Activated T-cell treated with anti-CD3 and anti-CD28 coated beads, Interleukin-2, amount 50 U/mL, for 72 hours (primary cell): ENCODE measurements at regions not wholly inside any gene's neighbourhood (a gene's known extent, or its start where the extent isn't known, plus 50 kb on each side); places are given as distances from the start of the nearest gene placed in this dataset.

Experiments
- ATAC-seq, 2 donors: fragments of 150-1000 bp; cut with Tn5 transposase; replicated peaks in 1 of 2; 2 replicates each; pipeline ENCODE4 v1.10.0; 2021; ENCODE audit warnings: moderate library complexity in 2 of 2, mild to moderate bottlenecking in 1 of 2
- DNase-seq, 2 donors: peaks; one replicate each; pipeline ENCODE4 v3.0.0; 2021 to 2022; ENCODE audit warnings: mixed read lengths in 1 of 2
- H3K27ac Mint-ChIP-seq: one replicate; pipeline ENCODE4 v1.8.0; 2022; ENCODE audit warnings: mild to moderate bottlenecking, moderate library complexity, mixed read lengths
- H3K27me3 Mint-ChIP-seq: one replicate; pipeline ENCODE4 v1.8.0; 2022; ENCODE audit warnings: low read depth, mixed read lengths
- H3K36me3 Mint-ChIP-seq, 2 donors: one replicate each; pipeline ENCODE4 v1.8.0; 2022; ENCODE audit warnings: mixed read lengths in 2 of 2, mild to moderate bottlenecking in 1 of 2; ENCODE audit not compliant: insufficient read depth in 2 of 2
- H3K4me1 Mint-ChIP-seq: one replicate; pipeline ENCODE4 v1.8.0; 2022; ENCODE audit warnings: low read depth, mixed read lengths
- H3K4me3 Mint-ChIP-seq, 2 donors: one replicate each; pipeline ENCODE4 v1.8.0; 2022; ENCODE audit warnings: mild to moderate bottlenecking in 2 of 2, mixed read lengths in 2 of 2, moderate library complexity in 2 of 2
- H3K9me3 Mint-ChIP-seq, 2 donors: one replicate each; pipeline ENCODE4 v1.8.0; 2022; ENCODE audit warnings: mixed read lengths in 2 of 2

- peaks cover 0 to 3% of the 10 kb centered on the region in 2 donors for H3K9me3 Mint-ChIP-seq
- ATAC-seq (no peak), DNase-seq (no peak)
- peaks cover 5% of the 10 kb centered on the region for H3K4me1 Mint-ChIP-seq
- no peak overlapping the region for H3K4me3 Mint-ChIP-seq
- no peak overlapping the region for H3K27ac Mint-ChIP-seq
- no peaks in the 10 kb centered on the region for H3K27me3 Mint-ChIP-seq
- H3K36me3 Mint-ChIP-seq: no peaks in the 10 kb centered on the region
Observed at GRCh38 chr2:9123069-9123468, 83.5 kb upstream of the ASAP2 start.

- ATAC-seq (peak in 1 of 2 donors; percentile 54), DNase-seq (no peak)
- peaks cover 5% of the 10 kb centered on the region for H3K4me1 Mint-ChIP-seq
- H3K4me3 Mint-ChIP-seq: no peak overlapping the region
- no peaks in the 10 kb centered on the region for H3K27me3 Mint-ChIP-seq
- H3K27ac Mint-ChIP-seq: no peak overlapping the region
- H3K9me3 Mint-ChIP-seq: peaks cover 0 to 4% of the 10 kb centered on the region in 2 donors
- no peaks in the 10 kb centered on the region for H3K36me3 Mint-ChIP-seq
Observed at GRCh38 chr2:9122367-9122766, 84.2 kb upstream of the ASAP2 start.

- ATAC-seq (no peak), DNase-seq (no peak)
- Mint-ChIP-seq H3K4me1 (peaks cover 5% of the 10 kb centered on the region), H3K27ac (no peak overlapping the region), H3K9me3 (peaks cover 0 to 2% of the 10 kb centered on the region in 2 donors), H3K36me3 (no peaks in the 10 kb centered on the region), H3K4me3 (no peak overlapping the region), H3K27me3 (no peaks in the 10 kb centered on the region)
Observed at GRCh38 chr2:9118383-9118960, 88.1 kb upstream of the ASAP2 start.

DNA sequence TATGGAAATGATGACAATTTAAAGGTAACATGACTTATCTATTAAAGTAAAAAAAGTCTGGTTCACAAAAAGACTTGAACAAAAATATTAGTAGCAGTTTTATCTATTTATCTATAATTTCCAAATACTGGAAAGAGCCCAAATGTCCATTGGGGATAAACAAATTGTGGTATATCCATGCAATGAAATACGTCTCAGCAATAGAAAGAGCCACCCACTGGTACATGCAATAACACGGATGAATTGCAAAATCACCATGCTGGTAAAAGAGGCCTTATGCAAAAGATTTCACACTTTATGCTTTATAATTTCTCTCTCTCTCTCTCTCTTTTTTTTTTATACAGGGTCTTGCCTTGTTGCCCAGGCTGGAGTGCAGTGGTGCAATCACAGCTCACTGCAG lies 91.4 kb upstream of the ASAP2 start:
- no peak overlapping the region for H3K27ac Mint-ChIP-seq
- no peaks in the 10 kb centered on the region for H3K36me3 Mint-ChIP-seq
- H3K4me1 Mint-ChIP-seq: no peaks in the 10 kb centered on the region
- ATAC-seq (no peak), DNase-seq (no peak)
- peaks cover 0 to 2% of the 10 kb centered on the region in 2 donors for H3K9me3 Mint-ChIP-seq
- peaks cover 5% of the 10 kb centered on the region for H3K27me3 Mint-ChIP-seq
- H3K4me3 Mint-ChIP-seq: no peak overlapping the region

DNA sequence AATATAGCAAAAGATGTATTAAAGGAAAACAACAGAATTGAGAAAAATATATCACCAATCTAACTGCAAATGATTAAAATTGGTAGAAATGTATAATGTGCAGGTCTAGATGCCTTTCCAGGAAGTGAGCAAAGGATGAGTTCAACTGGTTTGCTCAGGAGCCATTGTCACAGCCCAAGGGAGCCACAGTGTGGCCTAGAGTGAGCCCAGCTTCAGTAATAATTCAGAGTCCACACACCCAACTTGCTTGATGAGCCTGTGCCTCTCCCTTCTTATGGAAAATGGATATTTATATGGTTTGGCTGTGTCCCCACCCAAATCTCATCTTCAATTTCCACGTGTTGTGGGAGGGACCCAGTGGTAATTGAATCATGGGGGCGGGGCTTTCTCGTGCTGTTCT lies 92.2 kb upstream of the ASAP2 start:
- Mint-ChIP-seq H3K4me1 (no peaks in the 10 kb centered on the region), H3K4me3 (no peak overlapping the region), H3K36me3 (no peaks in the 10 kb centered on the region), H3K27me3 (peaks cover 5% of the 10 kb centered on the region), H3K27ac (no peak overlapping the region), H3K9me3 (peaks cover 0 to 2% of the 10 kb centered on the region in 2 donors)
- ATAC-seq: no peak
- DNase-seq: no peak

GRCh38 chr2:9113916-9114315 lies 92.7 kb upstream of the ASAP2 start:
- Mint-ChIP-seq H3K9me3 (peaks cover 0 to 2% of the 10 kb centered on the region in 2 donors), H3K27ac (no peak overlapping the region), H3K4me1 (no peaks in the 10 kb centered on the region), H3K27me3 (peaks cover 5% of the 10 kb centered on the region), H3K36me3 (no peaks in the 10 kb centered on the region), H3K4me3 (no peak overlapping the region)
- DNase-seq (no peak), ATAC-seq (no peak)

- Mint-ChIP-seq H3K27me3 (peaks cover 5% of the 10 kb centered on the region), H3K4me1 (no peaks in the 10 kb centered on the region), H3K36me3 (no peaks in the 10 kb centered on the region), H3K27ac (no peak overlapping the region), H3K9me3 (peaks cover 0 to 2% of the 10 kb centered on the region in 2 donors), H3K4me3 (no peak overlapping the region)
- DNase-seq (no peak), ATAC-seq (no peak)
Observed at GRCh38 chr2:9113262-9113661, 93.3 kb upstream of the ASAP2 start.

DNA sequence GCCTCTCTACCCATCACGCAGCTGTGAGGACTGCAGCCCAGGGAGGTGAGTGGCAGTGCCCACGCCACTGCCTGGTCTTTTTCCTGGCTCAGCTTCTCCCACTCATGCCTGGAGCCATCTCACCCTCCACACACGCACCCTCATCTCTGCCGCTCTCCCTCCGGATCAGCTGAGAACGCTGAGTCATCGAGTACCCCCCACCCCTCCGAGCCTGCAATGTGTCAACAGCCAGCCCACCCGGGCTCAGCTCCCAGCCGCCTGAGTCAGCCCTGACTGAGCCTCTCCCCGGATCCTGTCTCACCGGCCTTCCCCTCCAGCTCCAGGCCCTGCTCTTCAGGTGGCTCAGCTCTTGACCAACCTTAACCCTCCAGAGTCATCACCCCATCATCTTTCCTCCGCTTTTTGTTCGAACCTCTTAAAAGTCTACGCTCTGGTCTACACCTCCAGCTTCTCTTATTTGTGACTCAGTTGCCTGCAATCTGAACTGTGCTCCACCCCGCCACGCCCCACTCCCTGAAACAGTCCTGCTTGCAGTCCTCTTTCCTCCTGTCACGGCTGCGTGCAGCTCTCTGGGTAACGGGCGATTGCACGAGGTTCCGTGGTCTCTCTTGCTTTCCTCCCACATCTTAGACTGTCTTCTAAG lies 94.4 kb upstream of the ASAP2 start:
- no peak for DNase-seq
- ATAC-seq: no peak
- no peaks in the 10 kb centered on the region for H3K36me3 Mint-ChIP-seq

GRCh38 chr2:9110893-9111569 lies 95.6 kb upstream of the ASAP2 start:
- no peaks in the 10 kb centered on the region for H3K9me3 Mint-ChIP-seq

More for the DNA sequence above, 94.4 kb upstream of the ASAP2 start:
- H3K4me3 Mint-ChIP-seq: no peak overlapping the region
- H3K4me1 Mint-ChIP-seq: no peaks in the 10 kb centered on the region
- H3K9me3 Mint-ChIP-seq: no peaks in the 10 kb centered on the region
- H3K27me3 Mint-ChIP-seq: peaks cover 5% of the 10 kb centered on the region
- no peak overlapping the region for H3K27ac Mint-ChIP-seq

GRCh38 chr2:9110346-9110884 lies 96.2 kb upstream of the ASAP2 start:
- Mint-ChIP-seq H3K36me3 (no peaks in the 10 kb centered on the region), H3K9me3 (no peaks in the 10 kb centered on the region), H3K27ac (no peak overlapping the region), H3K27me3 (peaks cover 5% of the 10 kb centered on the region), H3K4me3 (no peak overlapping the region), H3K4me1 (no peaks in the 10 kb centered on the region)
- DNase-seq (no peak), ATAC-seq (no peak)

More at GRCh38 chr2:9110893-9111569, 95.6 kb upstream of the ASAP2 start:
- no peak overlapping the region for H3K27ac Mint-ChIP-seq
- H3K27me3 Mint-ChIP-seq: peaks cover 5% of the 10 kb centered on the region
- no peaks in the 10 kb centered on the region for H3K4me1 Mint-ChIP-seq
- no peak for DNase-seq
- no peaks in the 10 kb centered on the region for H3K36me3 Mint-ChIP-seq
- no peak for ATAC-seq
- H3K4me3 Mint-ChIP-seq: no peak overlapping the region

- H3K36me3 Mint-ChIP-seq: no peaks in the 10 kb centered on the region
- H3K27ac Mint-ChIP-seq: no peak overlapping the region
- H3K9me3 Mint-ChIP-seq: no peaks in the 10 kb centered on the region
- no peak overlapping the region for H3K4me3 Mint-ChIP-seq
- peaks cover 5% of the 10 kb centered on the region for H3K27me3 Mint-ChIP-seq
- no peaks in the 10 kb centered on the region for H3K4me1 Mint-ChIP-seq
- no peak for ATAC-seq
- DNase-seq: no peak
Observed at GRCh38 chr2:9109871-9110270, 96.7 kb upstream of the ASAP2 start.

DNA sequence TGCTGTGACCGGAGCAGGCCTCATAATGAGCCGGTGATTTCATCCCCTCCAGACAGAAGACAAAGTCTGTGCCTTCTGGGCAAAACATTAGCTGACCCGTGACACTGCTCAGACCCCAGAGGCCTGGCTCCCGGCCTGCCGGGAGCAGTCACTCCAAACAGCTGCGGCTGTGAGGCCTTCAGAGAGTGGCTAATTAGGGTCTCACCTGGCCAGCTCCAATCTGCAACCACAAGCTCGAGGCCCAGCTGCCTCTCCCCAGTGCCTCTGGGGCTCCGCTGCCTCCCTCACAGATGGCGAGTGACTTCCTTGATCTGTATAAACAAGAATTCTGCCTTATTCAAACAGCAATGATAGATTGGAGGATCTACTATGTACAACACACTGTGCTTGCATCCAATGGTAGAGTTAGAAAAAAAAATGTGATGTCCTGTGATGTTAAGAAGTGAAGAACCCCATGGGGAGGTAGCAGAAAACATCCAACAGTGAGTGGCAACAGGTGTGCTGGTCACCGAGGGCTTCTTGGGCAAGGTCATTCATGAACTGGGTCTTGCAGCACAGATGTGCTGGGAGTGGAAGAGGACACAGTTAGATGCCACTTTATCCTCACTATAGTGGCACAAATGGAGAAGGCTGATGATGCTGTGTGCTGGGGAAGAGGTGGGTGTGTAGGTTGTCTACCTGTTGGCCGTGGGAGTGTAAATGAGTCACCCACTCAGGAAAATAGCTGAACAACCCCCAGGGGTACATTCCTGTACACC lies 98.2 kb upstream of the ASAP2 start:
- H3K9me3 Mint-ChIP-seq: no peaks in the 10 kb centered on the region
- H3K4me3 Mint-ChIP-seq: no peak overlapping the region
- H3K27ac Mint-ChIP-seq: no peak overlapping the region
- no peaks in the 10 kb centered on the region for H3K36me3 Mint-ChIP-seq
- DNase-seq: no peak
- no peak for ATAC-seq
- H3K27me3 Mint-ChIP-seq: peaks cover 5% of the 10 kb centered on the region
- no peaks in the 10 kb centered on the region for H3K4me1 Mint-ChIP-seq
